H1 (cell line): ENCODE measurements at regions not wholly inside any gene's neighbourhood (a gene's known extent, or its start where the extent isn't known, plus 50 kb on each side); places are given as distances from the start of the nearest gene placed in this dataset.

Source experiments
- CTCF ChIP-seq, 3 experiments: IDR thresholded peaks; 1 replicate in 2 of 3; 2 replicates in 1 of 3; pipeline versions ENCODE4 v1.5.1 to v1.6.1; 2011; ENCODE audit warnings: low read length in 3 of 3, mild to moderate bottlenecking in 3 of 3, inconsistent platforms in 2 of 3, low read depth in 1 of 3, moderate library complexity in 1 of 3; ENCODE audit not compliant: insufficient read depth in 1 of 3; ENCODE audit errors: control extremely low read depth in 1 of 3
- POLR2A ChIP-seq, 2 experiments: IDR thresholded peaks; 1 replicate in 1 of 2; 2 replicates in 1 of 2; pipeline ENCODE4 v1.6.1; 2011; ENCODE audit warnings: low read depth in 2 of 2, low read length in 2 of 2, mild to moderate bottlenecking in 2 of 2; ENCODE audit errors: control extremely low read depth in 1 of 2
- TEAD4 ChIP-seq: IDR thresholded peaks from 2 replicates; pipeline ENCODE4 v1.6.1; 2012; ENCODE audit warnings: low read depth, low read length, inconsistent platforms, mixed read lengths
- YY1 ChIP-seq: IDR thresholded peaks from 2 replicates; pipeline ENCODE4 v1.6.1; 2011; ENCODE audit warnings: low read depth, mild to moderate bottlenecking, low read length

GRCh38 chr1:57831624-57832023 lies 407.8 kb upstream of the DAB1 start:
- TF ChIP-seq POLR2A (IDR thresholded peaks at IDR 0.05; ENCODE audit: control extremely low read depth in 1 of 2, low read depth in 2 of 2, low read length in 2 of 2), result no peak
- TF ChIP-seq TEAD4, result no peak
- TF ChIP-seq YY1, result no peak
- TF ChIP-seq CTCF (IDR thresholded peaks at IDR 0.05; ENCODE audit: control extremely low read depth in 1 of 3, insufficient read depth in 1 of 3, low read depth in 1 of 3, low read length in 3 of 3), result no peak
